SKM-1 (cell line): ENCODE measurements at regions not wholly inside any gene's neighbourhood (a gene's known extent, or its start where the extent isn't known, plus 50 kb on each side); places are given as distances from the start of the nearest gene placed in this dataset.

ENCODE experiments used
- DNase-seq: peaks from one replicate; lab custom pipeline; 2025; ENCODE audit not compliant: unreplicated experiment; lab: John Stamatoyannopoulos, UW

- no peak for DNase-seq
Measured at GRCh38 chr1:58908561-58909560, 125.0 kb upstream of the JUN start.

- DNase-seq: no peak
Measured at GRCh38 chr1:58909914-58910681, 126.3 kb upstream of the JUN start.

- no peak for DNase-seq
Measured at GRCh38 chr1:58911841-58912499, 128.1 kb upstream of the JUN start.

DNA sequence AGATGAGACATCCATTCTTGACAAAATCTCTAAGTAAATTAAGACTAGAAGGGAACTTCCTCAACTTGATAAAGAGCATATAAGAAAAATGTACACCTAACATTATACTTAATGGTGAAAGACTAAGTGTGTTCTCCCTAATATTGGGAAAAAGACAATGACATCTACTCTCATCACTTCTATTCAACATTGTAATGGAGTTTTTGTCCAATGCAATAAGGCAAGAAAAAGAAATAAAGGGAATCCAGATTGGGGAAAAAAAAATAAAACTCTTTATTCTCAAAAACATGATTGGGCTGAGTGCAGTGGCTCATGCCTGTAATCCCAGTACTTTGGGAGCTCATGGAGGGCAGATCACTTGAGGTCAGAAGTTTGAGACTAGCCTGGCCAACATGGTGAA is 131.1 kb upstream of the JUN start:
- DNase-seq: no peak

DNA sequence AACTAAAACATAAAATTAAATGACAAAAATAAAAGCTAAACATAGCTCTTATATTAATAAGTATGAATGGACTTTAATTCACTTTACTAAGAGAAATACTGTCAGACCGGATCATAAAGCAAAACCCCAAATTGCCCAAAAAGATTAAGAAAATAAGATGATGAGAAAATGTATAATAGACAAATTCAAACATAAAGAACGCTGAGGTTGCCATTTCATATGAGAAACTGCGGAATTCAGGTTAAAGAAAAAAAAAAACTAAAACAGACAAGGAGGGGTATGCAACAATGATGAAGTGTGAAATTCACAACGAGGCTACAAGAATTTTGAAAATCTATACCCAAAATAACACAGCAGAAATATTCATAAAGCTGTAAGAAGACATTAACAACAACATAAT is 133.6 kb upstream of the JUN start:
- DNase-seq: no peak

GRCh38 chr1:58919226-58919958 is 135.5 kb upstream of the JUN start:
- DNase-seq: no peak

DNA sequence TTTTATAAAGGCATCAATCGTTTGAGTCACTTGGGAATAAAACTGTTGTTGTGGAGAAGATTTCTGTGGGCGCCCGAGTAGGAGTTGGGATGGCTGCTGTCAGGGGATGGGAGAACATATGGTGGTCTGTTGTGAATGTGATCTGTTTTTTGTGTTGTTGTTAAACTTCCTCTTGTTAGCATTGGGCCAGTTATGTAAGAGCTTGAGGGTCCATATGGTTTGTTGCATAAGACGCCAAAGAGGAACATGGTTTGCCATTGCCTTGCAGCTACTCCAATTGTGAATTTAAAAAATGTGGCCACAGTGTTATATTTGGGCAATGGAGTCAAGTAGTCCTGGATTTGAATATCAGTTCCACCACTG is 136.1 kb upstream of the JUN start:
- DNase-seq: peak; percentile 62

GRCh38 chr1:58921342-58921741 is 137.5 kb upstream of the JUN start:
- no peak for DNase-seq

- no peak for DNase-seq
Measured at GRCh38 chr1:58921751-58922150, 137.9 kb upstream of the JUN start.

- DNase-seq: no peak
Measured at GRCh38 chr1:58922302-58923089, 138.6 kb upstream of the JUN start.

DNA sequence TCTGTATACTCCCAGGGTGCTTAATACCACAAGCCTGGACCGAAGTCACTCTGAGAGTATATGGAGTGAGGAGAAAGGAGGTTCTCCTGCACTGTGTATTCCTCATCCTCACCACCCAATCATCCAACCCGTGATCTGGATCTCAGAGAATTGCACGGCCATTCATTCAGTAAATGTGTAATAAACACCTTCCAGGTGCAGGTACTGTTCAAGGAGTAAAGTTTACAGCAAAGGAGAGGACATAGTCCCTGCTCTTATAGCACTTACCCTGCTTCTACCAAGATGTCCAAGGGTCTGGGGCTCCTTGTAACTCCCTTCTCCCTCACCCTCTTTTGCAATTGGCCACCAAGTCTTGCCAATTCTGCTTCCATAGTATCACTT is 139.2 kb upstream of the JUN start:
- DNase-seq: no peak

DNA sequence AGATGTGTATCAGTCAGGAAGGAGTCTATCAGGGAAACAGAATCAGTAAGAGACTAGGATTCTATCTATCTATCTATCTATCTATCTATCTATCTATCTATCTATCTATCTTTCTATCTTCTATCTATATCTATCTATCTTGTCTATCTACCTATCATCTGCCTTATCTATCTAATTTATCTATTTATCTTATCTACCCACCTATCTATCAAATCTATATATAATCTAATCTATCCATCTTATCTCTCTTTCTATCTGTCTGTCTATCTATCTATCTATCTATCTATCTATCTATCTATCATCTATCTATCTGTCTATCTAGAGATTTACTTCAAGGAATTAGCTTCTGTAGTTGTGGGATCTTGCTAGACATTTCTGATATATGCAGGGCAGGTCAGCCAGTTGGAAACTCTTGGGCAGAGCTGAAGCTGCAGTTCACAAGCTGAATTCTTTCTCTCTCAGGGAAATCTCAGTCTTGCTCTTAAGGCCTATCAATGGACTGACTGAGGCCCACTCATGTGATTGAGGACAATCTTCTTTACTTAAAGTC is 140.2 kb upstream of the JUN start:
- no peak for DNase-seq

- no peak for DNase-seq
Measured at GRCh38 chr1:58924821-58925220, 141.0 kb upstream of the JUN start.

DNA sequence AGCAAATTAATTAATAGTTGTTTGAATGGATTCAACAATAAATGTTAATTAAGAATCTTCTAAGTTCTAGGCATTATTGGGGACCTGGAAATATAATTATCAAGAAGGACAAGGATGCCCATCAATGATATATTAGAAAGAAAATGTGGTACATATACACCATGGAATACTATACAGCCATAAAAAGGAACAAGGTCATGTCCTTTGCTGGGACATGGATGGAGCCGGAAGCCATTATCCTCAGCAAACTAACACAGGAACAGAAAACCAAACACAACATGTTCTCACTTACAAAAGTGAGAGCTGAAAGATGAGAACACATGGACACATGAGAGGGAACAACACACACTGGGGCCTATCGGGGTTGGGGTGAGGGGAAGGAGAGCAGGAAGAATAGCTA is 141.4 kb upstream of the JUN start:
- DNase-seq: no peak

DNA sequence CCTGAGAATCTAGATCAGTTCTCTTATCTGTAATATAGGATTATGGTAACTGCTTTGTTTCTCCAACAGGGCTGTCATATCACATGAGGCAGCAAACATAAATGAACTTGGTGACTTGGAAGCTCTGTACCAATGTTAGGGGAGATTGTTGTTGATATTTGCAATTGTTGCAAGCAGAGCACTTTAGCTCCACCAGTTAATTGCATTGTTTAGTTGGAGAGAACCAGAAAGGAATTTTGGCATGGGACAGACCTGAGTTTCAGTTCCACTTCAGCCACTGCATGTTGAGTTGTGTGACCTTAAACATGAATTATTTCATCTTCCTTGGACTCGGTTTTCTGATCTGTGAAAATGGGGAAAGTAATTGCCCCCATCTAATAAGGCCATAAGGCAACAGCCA is 142.3 kb upstream of the JUN start:
- DNase-seq: no peak

- no peak for DNase-seq
Measured at GRCh38 chr1:58927041-58927721, 143.3 kb upstream of the JUN start.

DNA sequence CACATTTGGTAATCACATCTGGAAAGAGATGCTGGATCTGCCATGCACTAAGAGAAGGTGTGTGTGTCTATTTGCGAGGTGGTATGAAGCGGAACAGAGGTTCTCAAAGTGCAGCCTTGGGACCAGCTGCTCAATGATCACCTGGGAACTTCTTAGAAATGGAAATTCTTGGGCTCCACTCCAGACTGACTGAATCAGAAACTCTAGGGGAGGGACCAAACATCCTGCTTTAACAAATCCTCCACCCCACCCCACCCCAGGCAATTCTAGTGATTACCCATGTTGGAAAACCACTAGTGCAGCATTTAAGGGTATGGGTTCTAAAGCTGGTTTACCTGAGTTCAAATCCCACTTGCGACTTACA is 143.9 kb upstream of the JUN start:
- DNase-seq: no peak

GRCh38 chr1:58928514-58928913 is 144.7 kb upstream of the JUN start:
- no peak for DNase-seq

DNA sequence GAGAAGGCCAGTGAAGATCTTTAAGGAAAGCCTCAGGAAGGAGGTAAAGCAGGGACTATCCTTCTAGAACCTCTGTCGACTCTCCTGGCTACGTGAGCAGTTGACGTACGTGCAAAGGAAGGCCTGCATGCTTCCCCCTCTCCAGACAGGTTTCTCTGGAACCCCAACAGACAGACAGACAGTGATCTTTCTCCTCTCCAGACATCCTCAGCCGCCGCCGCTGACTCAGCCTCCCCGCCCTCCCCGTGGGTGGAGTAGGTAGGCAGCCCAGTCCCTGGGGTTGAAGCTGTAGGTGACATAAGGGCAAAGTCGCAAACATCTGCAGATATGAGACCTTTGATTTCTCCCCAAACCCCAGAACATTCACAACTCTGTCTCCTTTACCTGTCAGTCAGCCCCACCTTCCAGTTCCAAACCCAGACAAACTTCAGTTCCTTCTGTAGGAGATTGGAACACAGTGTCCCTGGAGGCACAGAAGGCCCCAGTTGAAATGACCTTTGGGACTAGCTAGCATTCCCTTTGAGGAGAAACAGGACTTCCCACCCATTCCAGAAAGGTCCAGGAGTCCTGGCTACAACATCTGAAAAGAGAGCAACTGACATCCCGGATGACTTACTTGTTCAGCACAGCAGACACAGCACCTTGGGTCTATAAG is 146.0 kb upstream of the JUN start:
- DNase-seq: no peak
